Esophagus squamous epithelium (tissue), 5 donors: ENCODE measurements at regions not wholly inside any gene's neighbourhood (a gene's known extent, or its start where the extent isn't known, plus 50 kb on each side); places are given as distances from the start of the nearest gene placed in this dataset.

Experiments used
- DNase-seq: peaks from one replicate; lab custom pipeline; 2025; lab: John Stamatoyannopoulos, UW
- H3K27ac ChIP-seq, 4 donors: fragments of 200-600 bp; sonication (generic); one replicate each; pipeline ENCODE4 v1.5.1; 2016 to 2019; ENCODE audit warnings: mild to moderate bottlenecking in 1 of 4
- H3K27me3 ChIP-seq, 4 donors: fragments of 200-600 bp; sonication (generic); 1 replicate in 3 of 4; 2 replicates in 1 of 4; pipeline versions ENCODE4 v1.5.1 to v1.6.0; 2017 to 2021; ENCODE audit warnings: antibody characterized with exemption in 1 of 4
- H3K36me3 ChIP-seq, 3 donors: fragments of 200-600 bp; sonication (generic); one replicate each; pipeline ENCODE4 v1.5.1; 2016 to 2019
- H3K4me1 ChIP-seq, 3 donors: fragments of 200-600 bp; sonication (generic); one replicate each; pipeline ENCODE4 v1.5.1; 2017 to 2019
- H3K4me3 ChIP-seq, 4 donors: fragments of 200-600 bp; sonication (generic); 1 replicate in 3 of 4; 2 replicates in 1 of 4; pipeline ENCODE4 v1.5.1; 2016 to 2019; ENCODE audit warnings: mild to moderate bottlenecking in 2 of 4, moderate library complexity in 1 of 4
- H3K9me3 ChIP-seq, 3 donors: fragments of 200-600 bp; sonication (generic); one replicate each; pipeline ENCODE4 v1.5.1; 2016 to 2019
- CTCF ChIP-seq, 6 experiments: fragments of 450-650 bp in 4 of 6; fragments of 200-600 bp in 2 of 6; sonication (generic) in 2 of 6; IDR thresholded peaks; one replicate each; pipeline ENCODE4 v1.5.1; 2016 to 2019; ENCODE audit warnings: antibody characterized with exemption in 6 of 6, mild to moderate bottlenecking in 4 of 6, moderate library complexity in 4 of 6
- POLR2A ChIP-seq, 4 donors: fragments of 450-650 bp; IDR thresholded peaks; one replicate each; pipeline ENCODE4 v1.6.1; 2017; ENCODE audit warnings: antibody characterized with exemption in 4 of 4, mild to moderate bottlenecking in 4 of 4, moderate library complexity in 3 of 4
- WGBS, 2 donors: methylation state at CpG; one replicate each; pipeline ENCODE4 v1.1.5; 2018; 5-methylcytosine and 5-hydroxymethylcytosine counted together
- intact Hi-C: fragments of 100-400 bp; cut with DNase I; formaldehyde crosslinking; loops from one replicate; pipeline ENCODE4 v1.15.0; 2022
- donor health status: DM: yes; HTN: yes; CAD: no.

GRCh38 chr6:54515013-54515412, 206.8 kb downstream of the TINAG start:
- no peak overlapping the region for H3K4me3 ChIP-seq
- H3K9me3 ChIP-seq = no peaks in the 10 kb centered on the region
- no peaks in the 10 kb centered on the region for H3K4me1 ChIP-seq
- no peaks in the 10 kb centered on the region for H3K27me3 ChIP-seq
- intact Hi-C loops = no loop called here
- no peak overlapping the region for H3K27ac ChIP-seq
- TF ChIP-seq POLR2A (IDR thresholded peaks at IDR 0.05) = no peak
- no peak for TF ChIP-seq CTCF (IDR thresholded peaks at IDR 0.05)
- H3K36me3 ChIP-seq = no peaks in the 10 kb centered on the region
- no peak for DNase-seq
- 27 to 47% methylated on average over 2 of the region's 2 CpGs for WGBS, 2 donors

- no peaks in the 10 kb centered on the region for H3K27me3 ChIP-seq
- 33 to 41% methylated on average over 1 of the region's 1 CpG for WGBS, 2 donors
- intact Hi-C loops = no loop called here
- H3K9me3 ChIP-seq = no peaks in the 10 kb centered on the region
- no peaks in the 10 kb centered on the region for H3K36me3 ChIP-seq
- no peak overlapping the region for H3K27ac ChIP-seq
- H3K4me1 ChIP-seq = no peaks in the 10 kb centered on the region
- H3K4me3 ChIP-seq = no peak overlapping the region
- no peak for TF ChIP-seq POLR2A (IDR thresholded peaks at IDR 0.05)
- DNase-seq = no peak
These were observed 207.5 kb downstream of the TINAG start for GRCh38 chr6:54515713-54516112.

- no peak for TF ChIP-seq CTCF (IDR thresholded peaks at IDR 0.05)
- no peak for TF ChIP-seq POLR2A (IDR thresholded peaks at IDR 0.05)
- intact Hi-C loops = no loop called here
- 64 to 71% methylated on average over 1 of the region's 1 CpG for WGBS, 2 donors
- Histone ChIP-seq H3K27me3 (no peaks in the 10 kb centered on the region), H3K27ac (no peak overlapping the region), H3K36me3 (no peaks in the 10 kb centered on the region), H3K4me3 (no peak overlapping the region), H3K4me1 (no peaks in the 10 kb centered on the region), H3K9me3 (no peaks in the 10 kb centered on the region)
- no peak for DNase-seq
These were observed 208.1 kb downstream of the TINAG start for GRCh38 chr6:54516321-54516720.

GRCh38 chr6:54519161-54519560, 210.9 kb downstream of the TINAG start:
- no peak for DNase-seq
- Histone ChIP-seq H3K9me3 (no peaks in the 10 kb centered on the region), H3K36me3 (no peaks in the 10 kb centered on the region), H3K27me3 (no peaks in the 10 kb centered on the region), H3K27ac (no peak overlapping the region), H3K4me1 (no peaks in the 10 kb centered on the region), H3K4me3 (no peak overlapping the region)
- no peak for TF ChIP-seq POLR2A (IDR thresholded peaks at IDR 0.05)
- TF ChIP-seq CTCF (IDR thresholded peaks at IDR 0.05) = no peak
- intact Hi-C loops = no loop called here
- WGBS, 2 donors = 73 to 75% methylated on average over 3 of the region's 3 CpGs

GRCh38 chr6:54525731-54526130, 217.5 kb downstream of the TINAG start:
- intact Hi-C loops = no loop called here
- TF ChIP-seq POLR2A (IDR thresholded peaks at IDR 0.05) (no peak), CTCF (IDR thresholded peaks at IDR 0.05) (no peak)

GRCh38 chr6:54533567-54533966, 225.3 kb downstream of the TINAG start:
- Histone ChIP-seq H3K9me3 (no peaks in the 10 kb centered on the region), H3K27me3 (no peaks in the 10 kb centered on the region), H3K27ac (no peak overlapping the region), H3K36me3 (no peaks in the 10 kb centered on the region), H3K4me3 (no peak overlapping the region), H3K4me1 (no peaks in the 10 kb centered on the region)
- intact Hi-C loops = no loop called here
- TF ChIP-seq POLR2A (IDR thresholded peaks at IDR 0.05) (no peak), CTCF (IDR thresholded peaks at IDR 0.05) (no peak)
- DNase-seq = no peak
- WGBS, 2 donors = 48 to 66% methylated on average over 2 of the region's 2 CpGs

More at GRCh38 chr6:54525731-54526130, 217.5 kb downstream of the TINAG start:
- H3K4me3 ChIP-seq = no peak overlapping the region
- H3K27me3 ChIP-seq = no peaks in the 10 kb centered on the region
- H3K27ac ChIP-seq = no peak overlapping the region
- H3K4me1 ChIP-seq = no peaks in the 10 kb centered on the region
- H3K36me3 ChIP-seq = no peaks in the 10 kb centered on the region
- DNase-seq = no peak
- 26 to 34% methylated on average over 2 of the region's 2 CpGs for WGBS, 2 donors
- no peaks in the 10 kb centered on the region for H3K9me3 ChIP-seq
